ENCODE measurements at regions not wholly inside any gene's neighbourhood (a gene's known extent, or its start where the extent isn't known, plus 50 kb on each side); places are given as distances from the start of the nearest gene placed in this dataset.
"Not testable (repeated sequence)": the region's sequence is repeated elsewhere in the genome, so short reads cannot be mapped to it uniquely, and the experiment has no call there.

- no peak for DNase-seq (ENCODE audit: low read depth, low spot score)
These were observed 287.0 kb upstream of the SEMA6A start for GRCh38 chr5:116861666-116862065.

DNA sequence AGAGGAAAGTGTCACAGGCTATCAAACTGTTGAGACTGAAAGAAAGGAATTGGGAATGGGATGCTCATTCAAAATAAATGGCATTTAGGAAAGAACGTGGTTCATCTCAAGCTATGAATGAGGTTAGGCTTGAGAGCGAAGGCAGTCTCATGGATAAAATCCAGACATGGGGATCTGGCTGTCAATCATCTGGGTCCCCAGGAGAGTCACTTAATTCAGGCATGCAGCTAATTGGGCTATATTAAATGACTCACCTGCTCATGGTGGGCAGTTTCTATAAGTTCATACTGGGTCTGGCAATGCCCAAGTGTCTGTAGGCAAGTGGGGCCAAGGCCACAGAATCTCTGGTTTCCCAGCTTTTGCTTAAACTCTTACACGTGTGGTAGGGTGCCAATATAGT lies 286.5 kb upstream of the SEMA6A start:
- DNase-seq (ENCODE audit: low read depth, low spot score): no peak

DNA sequence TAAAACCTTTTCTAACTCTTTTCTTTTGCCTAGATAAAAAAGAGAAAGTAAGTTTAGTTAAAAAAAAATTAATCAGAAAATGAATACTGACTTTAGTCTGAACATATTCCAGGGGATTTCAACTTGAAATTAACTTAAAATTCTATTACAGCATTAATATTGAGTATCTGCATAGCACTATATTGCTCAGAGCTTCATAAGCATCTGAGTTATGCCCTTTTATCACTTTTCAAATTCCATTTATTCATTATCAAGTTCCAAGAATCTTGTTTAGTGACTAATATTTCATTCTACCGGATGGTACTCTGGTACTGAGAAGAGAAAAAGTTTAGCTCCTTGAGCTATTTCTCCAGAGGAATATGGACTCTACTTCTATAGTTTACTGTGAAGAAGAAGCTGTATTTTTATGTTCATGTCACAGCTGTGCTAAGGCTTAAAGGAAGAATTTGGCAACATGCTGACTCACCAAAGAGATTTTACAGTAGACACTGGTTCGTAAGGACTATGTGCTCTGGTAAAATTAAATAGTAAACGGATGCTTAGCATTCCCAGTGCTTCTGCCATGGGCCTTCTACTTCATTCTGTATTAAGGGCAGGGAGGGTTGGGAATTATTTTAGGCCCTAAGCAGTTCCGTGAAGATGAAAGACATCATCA lies 285.2 kb upstream of the SEMA6A start:
- DNase-seq (ENCODE audit: low read depth, low spot score): no peak

DNA sequence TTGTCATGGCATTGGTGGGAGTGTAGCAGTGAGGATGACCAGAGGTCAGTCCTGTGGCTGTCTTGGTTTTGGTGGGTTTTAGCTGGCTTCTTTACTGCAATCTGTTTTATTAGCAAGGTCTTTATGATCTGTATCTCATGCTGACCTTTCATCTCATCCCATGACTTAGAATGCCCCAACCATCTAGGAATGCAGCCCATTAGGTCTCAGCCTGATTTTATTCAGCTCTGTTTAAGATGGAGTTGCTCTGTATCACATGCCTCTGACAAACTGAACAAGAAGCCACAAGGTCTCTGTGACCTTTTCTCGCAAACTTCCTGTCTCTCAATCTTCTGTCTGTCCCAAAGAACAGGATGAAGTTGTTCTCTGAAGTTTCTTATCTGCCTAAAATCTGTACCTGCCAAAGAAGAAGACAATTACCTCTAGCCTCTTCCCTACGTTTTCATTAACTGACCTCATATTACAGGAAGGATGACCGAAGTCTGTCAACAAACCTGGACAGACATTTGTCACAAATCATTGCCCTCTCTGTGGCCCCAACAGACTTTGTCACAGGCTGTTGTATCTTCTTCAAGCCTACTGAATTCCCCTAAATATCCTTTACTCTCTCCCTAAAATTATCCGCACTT lies 284.2 kb upstream of the SEMA6A start:
- no peak for DNase-seq (ENCODE audit: low read depth, low spot score)

DNA sequence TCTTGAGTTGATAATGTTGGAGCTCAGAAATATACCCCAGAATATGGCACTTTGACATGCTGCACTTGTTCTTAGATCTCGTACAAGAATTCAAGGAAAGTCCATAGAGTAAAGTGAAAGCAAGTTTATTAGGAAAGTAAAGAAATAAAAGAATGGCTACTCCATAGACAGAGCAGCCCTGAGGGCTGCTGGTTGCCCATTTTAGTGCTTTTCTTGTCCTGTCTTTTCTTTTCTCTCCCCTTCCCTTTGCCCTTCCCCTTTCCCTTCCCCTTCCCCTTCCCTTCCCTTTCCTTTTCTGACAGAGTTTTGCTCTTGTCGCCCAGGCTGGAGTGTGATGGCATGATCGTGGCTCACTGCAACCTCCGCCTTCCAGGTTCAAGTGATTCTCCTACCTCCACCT lies 283.4 kb upstream of the SEMA6A start:
- not testable (repeated sequence) for DNase-seq (ENCODE audit: low read depth, low spot score)

DNA sequence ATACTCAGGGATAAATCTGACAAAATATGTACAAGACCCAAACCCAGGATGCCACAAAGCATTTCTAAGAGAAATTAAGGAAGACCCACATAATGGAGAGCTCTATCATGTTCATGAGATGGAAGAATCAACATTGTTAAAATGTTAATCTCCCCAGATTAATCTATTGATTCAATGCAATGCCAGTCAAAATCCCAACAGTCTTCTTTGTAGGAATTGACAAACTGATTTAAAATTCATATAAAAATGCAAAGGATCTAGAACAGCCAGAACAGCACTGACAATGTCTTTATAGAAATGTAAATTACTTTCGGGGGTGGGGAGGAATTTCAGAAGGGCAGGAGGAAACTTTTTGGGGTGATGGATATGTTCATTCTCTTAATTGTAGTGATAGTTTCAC lies 281.6 kb upstream of the SEMA6A start:
- DNase-seq (ENCODE audit: low read depth, low spot score): no peak

DNA sequence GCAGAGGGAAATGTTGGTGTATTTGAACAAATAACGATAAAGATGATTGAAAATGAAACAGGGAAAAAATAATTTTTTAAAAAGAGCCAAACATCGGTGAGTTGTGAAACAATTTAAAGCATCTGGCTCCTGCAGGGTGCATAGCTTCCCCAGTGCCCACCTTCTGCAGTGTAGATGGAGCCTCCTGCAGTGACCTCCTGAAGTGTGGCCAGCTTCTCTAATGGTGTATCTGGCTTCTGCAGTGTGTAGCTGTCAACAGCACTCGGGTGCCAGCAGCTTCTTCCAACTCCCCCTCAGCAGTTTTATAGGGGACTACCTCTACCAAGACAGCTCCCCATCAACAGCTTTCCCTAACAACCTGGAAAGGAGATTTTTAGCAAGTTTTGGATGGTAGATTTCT lies 279.4 kb upstream of the SEMA6A start:
- no peak for DNase-seq (ENCODE audit: low read depth, low spot score)

GRCh38 chr5:116848954-116849581 lies 274.4 kb upstream of the SEMA6A start:
- no peak for DNase-seq (ENCODE audit: low read depth, low spot score)

DNA sequence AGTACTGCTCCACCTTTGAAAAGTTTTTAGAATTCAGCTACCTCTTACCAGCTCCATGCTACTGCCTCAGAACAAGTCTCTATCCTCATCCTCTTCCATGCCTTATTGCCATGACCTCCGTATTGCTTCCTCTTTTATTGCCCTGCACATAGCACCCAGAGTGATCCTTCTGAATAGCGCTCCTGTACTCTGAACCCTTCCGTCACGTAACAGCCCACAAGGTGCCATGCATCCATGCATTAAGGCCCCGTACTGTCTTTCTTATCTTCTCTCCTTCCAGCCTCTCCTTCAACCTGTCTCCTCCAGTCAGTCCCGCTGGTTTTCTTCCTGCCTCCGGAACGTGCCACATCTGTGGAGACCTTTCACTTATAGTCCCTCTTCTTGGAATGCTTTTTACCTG lies 273.3 kb upstream of the SEMA6A start:
- no peak for DNase-seq (ENCODE audit: low read depth, low spot score)

GRCh38 chr5:116844015-116844414 lies 269.4 kb upstream of the SEMA6A start:
- DNase-seq (ENCODE audit: low read depth, low spot score): no peak

DNA sequence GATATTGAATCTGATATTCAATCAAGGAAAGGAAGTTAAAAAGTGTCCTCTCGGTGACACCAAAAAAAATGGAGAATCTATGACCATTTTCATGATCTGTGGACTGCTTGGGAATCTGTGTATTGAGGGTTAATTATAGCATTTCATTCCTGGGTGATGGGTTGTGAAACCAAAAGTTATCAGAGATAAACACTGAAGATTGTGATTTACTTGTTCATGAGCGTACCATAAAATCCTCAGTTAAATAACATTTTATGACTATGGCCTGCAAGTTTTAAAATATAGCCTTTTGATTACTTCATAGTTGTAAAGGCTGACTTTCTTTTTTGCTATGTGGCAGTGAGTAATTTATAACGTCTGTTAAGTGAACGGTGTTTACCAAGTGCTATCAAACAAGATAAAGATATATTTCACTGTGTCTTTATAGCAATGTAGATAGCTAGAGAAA lies 267.9 kb upstream of the SEMA6A start:
- DNase-seq (ENCODE audit: low read depth, low spot score): no peak

GRCh38 chr5:116841734-116842133 lies 267.1 kb upstream of the SEMA6A start:
- DNase-seq (ENCODE audit: low read depth, low spot score): no peak

DNA sequence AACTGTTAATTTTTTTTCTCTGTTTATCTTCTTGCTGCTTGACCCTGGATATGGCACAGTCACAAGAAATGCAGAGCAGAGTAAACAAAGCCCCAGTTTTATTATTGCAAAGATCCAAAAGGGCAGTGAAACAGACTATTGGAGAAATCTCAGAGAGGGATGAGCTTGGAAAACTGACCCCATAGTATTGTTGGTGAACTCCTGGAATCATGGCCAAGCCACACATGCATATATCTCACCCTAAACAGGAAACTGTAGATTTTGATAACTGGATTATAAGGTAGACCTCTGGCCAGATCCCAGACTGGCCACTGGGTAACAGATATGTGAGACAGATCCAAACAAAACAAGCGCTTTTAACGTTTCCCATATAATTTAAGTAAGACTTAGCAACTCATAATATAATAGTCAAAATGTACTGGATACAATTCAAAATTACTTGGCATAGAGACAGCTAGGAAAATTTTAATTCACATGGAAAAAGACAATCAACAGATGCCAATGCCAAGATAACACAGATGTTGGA lies 263.5 kb upstream of the SEMA6A start:
- DNase-seq (ENCODE audit: low read depth, low spot score): no peak

- DNase-seq (ENCODE audit: low read depth, low spot score): no peak
These were observed 260.3 kb upstream of the SEMA6A start for GRCh38 chr5:116834796-116835515.

- no peak for DNase-seq (ENCODE audit: low read depth, low spot score)
These were observed 255.5 kb upstream of the SEMA6A start for GRCh38 chr5:116830079-116830478.

GRCh38 chr5:116827078-116827477 lies 252.5 kb upstream of the SEMA6A start:
- DNase-seq (ENCODE audit: low read depth, low spot score): no peak

GRCh38 chr5:116825486-116825885 lies 250.9 kb upstream of the SEMA6A start:
- DNase-seq (ENCODE audit: low read depth, low spot score): no peak

DNA sequence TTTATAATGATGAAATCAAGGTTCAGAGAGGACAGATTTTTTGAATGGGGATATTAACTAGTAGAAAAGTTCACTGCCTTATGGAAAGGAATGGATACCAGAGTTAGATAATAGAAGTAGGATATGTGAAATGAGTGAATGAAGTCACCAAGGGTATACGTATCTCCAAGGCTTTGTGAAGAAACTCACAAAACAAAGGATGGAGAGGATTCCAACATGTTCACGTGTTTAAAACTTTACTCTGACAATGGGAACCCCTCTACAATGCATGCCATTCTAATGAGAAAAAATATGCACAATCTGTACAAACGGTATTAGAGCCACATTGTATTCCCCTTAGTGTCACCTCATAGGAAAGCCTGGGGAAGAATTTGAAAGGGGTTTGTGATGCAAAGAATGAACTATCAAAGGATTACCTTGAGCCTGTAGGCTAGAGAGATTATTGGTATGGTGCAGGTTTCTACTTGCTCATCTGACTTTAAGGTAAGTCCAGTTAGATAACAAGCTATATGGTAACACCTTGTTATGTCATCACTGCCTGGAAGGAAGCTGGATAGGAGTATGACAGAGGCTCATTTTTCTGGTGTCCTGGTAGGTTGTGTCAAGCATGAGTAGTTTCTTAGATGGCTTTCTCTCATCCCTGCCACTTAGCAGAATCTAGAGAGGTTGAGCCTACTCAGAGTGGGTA lies 250.3 kb upstream of the SEMA6A start:
- no peak for DNase-seq (ENCODE audit: low read depth, low spot score)

DNA sequence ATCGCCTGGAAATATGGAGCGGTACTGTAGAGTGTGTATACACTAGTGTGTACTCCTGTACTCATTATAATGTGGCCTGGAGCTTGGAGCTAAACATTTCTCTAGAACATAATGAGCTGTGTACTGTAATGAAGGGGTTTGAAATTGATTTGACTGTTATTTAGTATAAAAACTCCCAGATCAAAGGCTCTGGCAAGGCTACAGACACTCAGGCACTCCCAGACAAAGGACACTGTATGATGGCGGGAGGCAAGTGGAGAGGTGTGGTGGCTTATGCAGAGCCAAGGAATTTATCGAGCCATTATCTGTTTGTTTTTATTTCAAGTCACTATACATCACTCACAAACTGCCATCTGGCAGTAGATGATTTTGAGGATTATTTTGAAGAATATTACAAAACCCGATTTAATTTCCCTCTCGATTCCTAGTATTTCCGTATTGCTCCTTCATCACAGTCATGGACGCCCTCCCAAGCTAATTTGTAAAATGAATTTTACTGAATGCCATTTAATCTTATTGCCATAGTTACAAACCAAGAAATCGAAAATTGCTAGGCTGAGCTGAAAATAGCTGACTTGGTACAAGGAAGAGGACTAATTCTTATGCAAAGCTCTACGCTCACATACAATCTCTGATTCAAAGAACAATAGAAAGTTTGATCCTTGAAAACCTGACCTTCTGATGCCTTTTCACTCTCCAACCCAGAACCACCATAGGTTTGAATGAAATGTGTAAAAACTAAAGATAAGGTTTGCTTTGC lies 240.2 kb upstream of the SEMA6A start:
- DNase-seq (ENCODE audit: low read depth, low spot score): no peak

DNA sequence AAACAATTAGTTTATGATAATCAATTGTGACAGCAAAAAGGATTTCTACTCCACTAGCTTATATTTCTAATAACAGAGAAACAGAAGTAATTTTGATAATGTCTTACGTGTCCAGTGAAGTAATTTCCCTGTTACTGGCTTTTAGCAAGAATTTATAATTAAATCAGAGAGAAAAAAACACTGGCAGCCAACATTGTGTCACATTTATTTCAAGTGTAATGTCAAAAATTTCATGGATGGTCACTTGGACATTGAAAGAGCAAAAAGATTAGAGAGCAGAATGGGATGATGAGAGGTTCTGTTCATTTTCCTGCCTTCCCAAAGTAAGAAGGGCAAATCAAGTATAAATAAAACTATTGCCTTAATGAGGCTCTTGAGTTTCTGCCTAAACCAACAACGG lies 239.3 kb upstream of the SEMA6A start:
- no peak for DNase-seq (ENCODE audit: low read depth, low spot score)

DNA sequence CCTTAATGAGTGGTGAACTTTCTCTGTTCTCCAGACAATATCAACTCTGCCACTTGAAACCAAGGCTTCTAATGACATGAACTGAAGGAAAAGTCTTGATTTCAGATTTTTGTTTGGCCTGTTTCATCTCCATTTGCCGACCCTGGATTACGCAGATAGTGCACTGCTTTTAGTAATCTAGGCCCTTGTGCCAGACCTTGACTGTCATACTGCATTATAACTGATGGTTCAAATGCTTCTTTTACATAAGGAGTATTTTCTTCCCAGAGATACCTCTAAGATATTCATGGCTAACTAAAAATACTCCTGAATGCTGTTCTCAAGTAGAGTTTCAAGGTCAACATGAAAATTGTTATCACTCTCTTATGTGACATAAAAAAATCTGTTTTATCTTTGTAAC lies 238.7 kb upstream of the SEMA6A start:
- DNase-seq (ENCODE audit: low read depth, low spot score): no peak
